ENCODE measurements at regions not wholly inside any gene's neighbourhood (a gene's known extent, or its start where the extent isn't known, plus 50 kb on each side); places are given as distances from the start of the nearest gene placed in this dataset.

DNA sequence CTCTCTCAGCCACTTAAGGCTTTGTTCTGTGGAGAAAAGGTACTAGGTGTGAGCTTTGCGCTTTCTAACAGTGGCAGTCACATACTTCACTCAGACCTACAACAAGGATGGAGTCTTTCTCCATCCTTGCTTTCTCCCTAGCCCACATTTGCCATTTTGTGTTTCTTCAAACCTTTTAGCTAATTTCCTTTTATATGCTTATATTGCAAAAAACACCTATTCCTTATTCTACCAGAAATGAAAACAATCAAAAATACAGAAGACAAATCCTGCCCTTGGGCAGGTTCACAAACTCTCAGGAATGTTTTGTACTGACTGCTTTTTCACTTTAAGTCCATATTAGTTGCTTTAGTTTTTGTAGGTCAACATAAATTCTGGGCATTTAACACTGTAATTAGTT is 914.2 kb downstream of the SQOR start:
- Mint-ChIP-seq H3K27ac (ENCODE audit: unreplicated experiment) (no peak overlapping the region), H3K4me1 (ENCODE audit: unreplicated experiment) (no peaks in the 10 kb centered on the region), H3K9me3 (ENCODE audit: unreplicated experiment) (peaks cover 6% of the 10 kb centered on the region), H3K36me3 (ENCODE audit: low read depth, unreplicated experiment) (peaks cover 4% of the 10 kb centered on the region), H3K27me3 (ENCODE audit: unreplicated experiment) (no peaks in the 10 kb centered on the region), H3K4me3 (ENCODE audit: unreplicated experiment) (no peak overlapping the region)
- TF ChIP-seq, protein P1, sequence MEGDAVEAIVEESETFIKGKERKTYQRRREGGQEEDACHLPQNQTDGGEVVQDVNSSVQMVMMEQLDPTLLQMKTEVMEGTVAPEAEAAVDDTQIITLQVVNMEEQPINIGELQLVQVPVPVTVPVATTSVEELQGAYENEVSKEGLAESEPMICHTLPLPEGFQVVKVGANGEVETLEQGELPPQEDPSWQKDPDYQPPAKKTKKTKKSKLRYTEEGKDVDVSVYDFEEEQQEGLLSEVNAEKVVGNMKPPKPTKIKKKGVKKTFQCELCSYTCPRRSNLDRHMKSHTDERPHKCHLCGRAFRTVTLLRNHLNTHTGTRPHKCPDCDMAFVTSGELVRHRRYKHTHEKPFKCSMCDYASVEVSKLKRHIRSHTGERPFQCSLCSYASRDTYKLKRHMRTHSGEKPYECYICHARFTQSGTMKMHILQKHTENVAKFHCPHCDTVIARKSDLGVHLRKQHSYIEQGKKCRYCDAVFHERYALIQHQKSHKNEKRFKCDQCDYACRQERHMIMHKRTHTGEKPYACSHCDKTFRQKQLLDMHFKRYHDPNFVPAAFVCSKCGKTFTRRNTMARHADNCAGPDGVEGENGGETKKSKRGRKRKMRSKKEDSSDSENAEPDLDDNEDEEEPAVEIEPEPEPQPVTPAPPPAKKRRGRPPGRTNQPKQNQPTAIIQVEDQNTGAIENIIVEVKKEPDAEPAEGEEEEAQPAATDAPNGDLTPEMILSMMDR (IDR thresholded peaks at IDR 0.05; ENCODE audit: unreplicated experiment), result no peak
- DNase-seq (ENCODE audit: low spot score), result no peak

DNA sequence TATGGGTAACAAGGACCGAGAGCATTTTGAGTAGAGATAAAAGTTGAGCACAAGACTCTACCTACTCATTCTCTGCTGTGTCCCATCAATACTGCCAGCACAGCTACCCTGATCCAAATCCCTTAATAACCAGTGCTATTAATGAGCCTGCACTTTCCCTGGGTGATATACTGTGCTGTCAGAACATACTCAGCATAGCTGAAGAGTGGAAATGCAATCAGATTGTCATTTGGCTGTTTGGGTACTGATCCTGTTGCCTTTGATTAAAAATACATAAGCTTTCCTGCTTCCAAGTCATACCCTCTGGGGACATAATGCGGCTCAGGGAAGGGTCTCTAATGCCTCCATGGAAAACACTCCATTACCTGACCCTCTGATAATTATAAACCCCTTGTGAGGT is 917.5 kb downstream of the SQOR start:
- Mint-ChIP-seq H3K27me3 (ENCODE audit: unreplicated experiment) (no peaks in the 10 kb centered on the region), H3K9me3 (ENCODE audit: unreplicated experiment) (peaks cover 11% of the 10 kb centered on the region), H3K4me1 (ENCODE audit: unreplicated experiment) (no peaks in the 10 kb centered on the region), H3K4me3 (ENCODE audit: unreplicated experiment) (no peak overlapping the region), H3K27ac (ENCODE audit: unreplicated experiment) (no peak overlapping the region), H3K36me3 (ENCODE audit: low read depth, unreplicated experiment) (peaks cover 4% of the 10 kb centered on the region)
- DNase-seq (ENCODE audit: low spot score), result no peak
- TF ChIP-seq, protein P1 (IDR thresholded peaks at IDR 0.05; ENCODE audit: unreplicated experiment), result no peak

GRCh38 chr15:46555547-46555946 is 920.7 kb downstream of the SQOR start:
- H3K9me3 Mint-ChIP-seq (ENCODE audit: unreplicated experiment), result peaks cover 16% of the 10 kb centered on the region
- TF ChIP-seq, protein P1 (IDR thresholded peaks at IDR 0.05; ENCODE audit: unreplicated experiment), result no peak
- H3K27me3 Mint-ChIP-seq (ENCODE audit: unreplicated experiment), result peaks cover 2% of the 10 kb centered on the region
- no peak overlapping the region for H3K27ac Mint-ChIP-seq (ENCODE audit: unreplicated experiment)
- peaks cover 4% of the 10 kb centered on the region for H3K36me3 Mint-ChIP-seq (ENCODE audit: low read depth, unreplicated experiment)
- H3K4me1 Mint-ChIP-seq (ENCODE audit: unreplicated experiment), result no peaks in the 10 kb centered on the region
- DNase-seq (ENCODE audit: low spot score), result no peak
- H3K4me3 Mint-ChIP-seq (ENCODE audit: unreplicated experiment), result no peak overlapping the region

DNA sequence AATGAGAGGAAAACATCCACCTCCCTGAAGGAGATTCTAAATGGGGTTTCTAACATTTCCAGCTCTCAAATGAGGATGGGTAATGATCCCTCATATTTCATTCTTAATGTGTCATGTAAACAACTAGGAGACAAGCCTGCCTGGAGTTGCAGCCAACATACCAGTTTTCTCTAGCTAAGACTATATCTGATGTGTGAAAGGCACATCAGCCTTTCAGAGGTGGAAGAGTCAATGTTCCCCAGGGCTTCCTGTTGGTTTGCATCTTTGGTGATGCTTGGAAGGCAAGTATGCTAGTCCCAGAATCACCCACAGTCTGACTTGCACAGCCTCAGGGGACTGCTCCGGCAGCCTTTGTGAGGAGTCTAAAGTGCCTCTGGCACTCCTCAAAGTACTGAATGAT is 921.2 kb downstream of the SQOR start:
- no peak overlapping the region for H3K27ac Mint-ChIP-seq (ENCODE audit: unreplicated experiment)
- peaks cover 4% of the 10 kb centered on the region for H3K36me3 Mint-ChIP-seq (ENCODE audit: low read depth, unreplicated experiment)
- H3K4me3 Mint-ChIP-seq (ENCODE audit: unreplicated experiment), result no peak overlapping the region
- H3K27me3 Mint-ChIP-seq (ENCODE audit: unreplicated experiment), result peaks cover 2% of the 10 kb centered on the region
- TF ChIP-seq, protein P1 (IDR thresholded peaks at IDR 0.05; ENCODE audit: unreplicated experiment), result no peak
- peaks cover 16% of the 10 kb centered on the region for H3K9me3 Mint-ChIP-seq (ENCODE audit: unreplicated experiment)
- no peak for DNase-seq (ENCODE audit: low spot score)
- no peaks in the 10 kb centered on the region for H3K4me1 Mint-ChIP-seq (ENCODE audit: unreplicated experiment)

GRCh38 chr15:46556559-46557379 is 921.9 kb downstream of the SQOR start:
- TF ChIP-seq, protein P1 (IDR thresholded peaks at IDR 0.05; ENCODE audit: unreplicated experiment), result no peak
- Mint-ChIP-seq H3K27ac (ENCODE audit: unreplicated experiment) (no peak overlapping the region), H3K4me1 (ENCODE audit: unreplicated experiment) (no peaks in the 10 kb centered on the region), H3K27me3 (ENCODE audit: unreplicated experiment) (peaks cover 2% of the 10 kb centered on the region), H3K36me3 (ENCODE audit: low read depth, unreplicated experiment) (peaks cover 4% of the 10 kb centered on the region), H3K4me3 (ENCODE audit: unreplicated experiment) (no peak overlapping the region), H3K9me3 (ENCODE audit: unreplicated experiment) (peaks cover 16% of the 10 kb centered on the region)
- no peak for DNase-seq (ENCODE audit: low spot score)

Data from endothelial cell (in vitro differentiated cells).